ENCODE measurements at regions not wholly inside any gene's neighbourhood (a gene's known extent, or its start where the extent isn't known, plus 50 kb on each side); places are given as distances from the start of the nearest gene placed in this dataset.

GRCh38 chr6:40805336-40805735, 218.2 kb upstream of the LRFN2 start:
- no peak overlapping the region for H3K9ac ChIP-seq (ENCODE audit: low read length)
- no peaks in the 10 kb centered on the region for H3K79me2 ChIP-seq (ENCODE audit: insufficient read depth, low read length)
- no peak overlapping the region for H3K4me3 ChIP-seq (ENCODE audit: insufficient read depth, low read length, poor library complexity, severe bottlenecking)
- no peak for TF ChIP-seq EZH2phosphoT487 (conservative IDR thresholded peaks at IDR 0.05; ENCODE audit: low read length)
- TF ChIP-seq, protein P1, sequence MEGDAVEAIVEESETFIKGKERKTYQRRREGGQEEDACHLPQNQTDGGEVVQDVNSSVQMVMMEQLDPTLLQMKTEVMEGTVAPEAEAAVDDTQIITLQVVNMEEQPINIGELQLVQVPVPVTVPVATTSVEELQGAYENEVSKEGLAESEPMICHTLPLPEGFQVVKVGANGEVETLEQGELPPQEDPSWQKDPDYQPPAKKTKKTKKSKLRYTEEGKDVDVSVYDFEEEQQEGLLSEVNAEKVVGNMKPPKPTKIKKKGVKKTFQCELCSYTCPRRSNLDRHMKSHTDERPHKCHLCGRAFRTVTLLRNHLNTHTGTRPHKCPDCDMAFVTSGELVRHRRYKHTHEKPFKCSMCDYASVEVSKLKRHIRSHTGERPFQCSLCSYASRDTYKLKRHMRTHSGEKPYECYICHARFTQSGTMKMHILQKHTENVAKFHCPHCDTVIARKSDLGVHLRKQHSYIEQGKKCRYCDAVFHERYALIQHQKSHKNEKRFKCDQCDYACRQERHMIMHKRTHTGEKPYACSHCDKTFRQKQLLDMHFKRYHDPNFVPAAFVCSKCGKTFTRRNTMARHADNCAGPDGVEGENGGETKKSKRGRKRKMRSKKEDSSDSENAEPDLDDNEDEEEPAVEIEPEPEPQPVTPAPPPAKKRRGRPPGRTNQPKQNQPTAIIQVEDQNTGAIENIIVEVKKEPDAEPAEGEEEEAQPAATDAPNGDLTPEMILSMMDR (IDR thresholded peaks at IDR 0.05; ENCODE audit: insufficient read depth, low read length, poor library complexity, severe bottlenecking) = no peak
- H3K9me2 ChIP-seq (replicated peaks; ENCODE audit: insufficient read depth, low read length) = no peaks in the 10 kb centered on the region
- H3K4me2 ChIP-seq (ENCODE audit: low read depth, low read length, poor library complexity, severe bottlenecking) = no peak overlapping the region
- H3F3A ChIP-seq (ENCODE audit: insufficient read depth) = no peaks in the 10 kb centered on the region
- no peaks in the 10 kb centered on the region for H4K20me1 ChIP-seq (ENCODE audit: low read depth, low read length)
- H3K36me3 ChIP-seq (ENCODE audit: low read length) = no peaks in the 10 kb centered on the region
- H3K9me3 ChIP-seq (ENCODE audit: insufficient read depth, low read length) = no peaks in the 10 kb centered on the region
- no peaks in the 10 kb centered on the region for H3K27me3 ChIP-seq (ENCODE audit: low read length)
- H3K27ac ChIP-seq (ENCODE audit: low read depth, low read length) = no peak overlapping the region
- H2AFZ ChIP-seq (ENCODE audit: low read depth, low read length, severe bottlenecking) = no peak overlapping the region

DNA sequence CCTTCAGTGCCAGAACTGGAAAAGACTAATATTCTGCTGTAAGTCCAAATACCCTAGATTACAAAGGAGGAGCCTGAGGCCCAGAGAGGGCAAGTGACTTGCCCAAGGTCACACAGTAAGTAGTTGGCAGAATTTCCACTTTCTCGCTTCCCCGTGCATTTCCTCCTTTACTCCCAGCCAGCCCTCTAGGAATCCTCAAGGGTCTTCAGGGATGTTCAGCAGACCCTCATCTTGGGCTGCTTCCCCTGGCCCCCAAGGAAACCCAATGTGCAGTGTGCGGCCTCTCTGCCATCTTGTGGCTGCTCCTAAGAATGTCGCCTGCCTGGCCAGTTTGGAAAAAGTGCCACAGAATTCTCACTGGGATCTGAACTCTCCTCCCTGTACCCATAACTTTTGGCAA, 217.7 kb upstream of the LRFN2 start:
- H3K9me3 ChIP-seq (ENCODE audit: insufficient read depth, low read length) = no peaks in the 10 kb centered on the region
- H3K9me2 ChIP-seq (replicated peaks; ENCODE audit: insufficient read depth, low read length) = no peaks in the 10 kb centered on the region
- TF ChIP-seq EZH2phosphoT487 (conservative IDR thresholded peaks at IDR 0.05; ENCODE audit: low read length) = no peak
- TF ChIP-seq, protein P1 (IDR thresholded peaks at IDR 0.05; ENCODE audit: insufficient read depth, low read length, poor library complexity, severe bottlenecking) = no peak
- no peak overlapping the region for H2AFZ ChIP-seq (ENCODE audit: low read depth, low read length, severe bottlenecking)
- H3K4me2 ChIP-seq (ENCODE audit: low read depth, low read length, poor library complexity, severe bottlenecking) = no peak overlapping the region
- no peak overlapping the region for H3K27ac ChIP-seq (ENCODE audit: low read depth, low read length)
- no peaks in the 10 kb centered on the region for H3F3A ChIP-seq (ENCODE audit: insufficient read depth)
- H3K36me3 ChIP-seq (ENCODE audit: low read length) = no peaks in the 10 kb centered on the region
- no peaks in the 10 kb centered on the region for H4K20me1 ChIP-seq (ENCODE audit: low read depth, low read length)
- H3K9ac ChIP-seq (ENCODE audit: low read length) = no peak overlapping the region
- no peaks in the 10 kb centered on the region for H3K79me2 ChIP-seq (ENCODE audit: insufficient read depth, low read length)
- H3K4me3 ChIP-seq (ENCODE audit: insufficient read depth, low read length, poor library complexity, severe bottlenecking) = no peak overlapping the region
- H3K27me3 ChIP-seq (ENCODE audit: low read length) = no peaks in the 10 kb centered on the region

DNA sequence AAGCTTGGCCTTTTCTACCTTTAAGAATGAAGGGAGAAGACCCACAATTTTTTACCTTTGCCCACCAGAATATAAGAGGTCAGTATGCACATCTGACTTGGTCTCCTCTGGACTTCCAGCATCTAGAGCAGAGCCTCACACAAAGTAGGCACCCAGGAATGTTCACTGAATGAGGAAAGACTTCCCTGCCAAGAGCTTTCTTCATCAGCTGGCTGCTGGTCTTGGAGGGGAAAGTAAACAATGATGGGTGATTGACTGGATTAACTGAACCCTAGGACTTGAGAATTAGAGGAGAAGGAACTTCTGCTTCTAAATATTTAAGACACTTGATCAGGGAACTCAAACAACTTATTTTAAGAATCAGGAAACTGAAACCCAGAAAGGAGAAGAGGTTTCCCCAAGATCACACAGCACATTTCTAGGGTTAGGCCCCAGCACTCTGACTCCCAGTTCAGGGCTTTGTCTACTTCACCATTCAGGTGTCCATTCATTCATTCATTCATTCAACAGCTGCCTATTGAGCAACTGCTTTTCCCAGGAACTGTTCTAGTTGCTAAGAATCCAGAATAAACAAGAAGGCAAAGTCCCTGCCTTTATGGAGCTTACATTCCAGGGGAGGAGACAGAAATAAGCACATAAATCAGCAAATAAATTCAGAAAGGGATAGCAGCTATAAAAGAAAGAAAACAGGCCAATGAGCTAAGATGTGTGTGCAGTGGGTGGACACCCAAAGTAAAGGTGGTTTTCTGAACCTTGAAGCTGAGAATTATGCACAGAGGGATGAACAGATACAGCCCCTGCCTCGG, 216.9 kb upstream of the LRFN2 start:
- H3K4me2 ChIP-seq (ENCODE audit: low read depth, low read length, poor library complexity, severe bottlenecking) = no peak overlapping the region
- no peaks in the 10 kb centered on the region for H3K9me2 ChIP-seq (replicated peaks; ENCODE audit: insufficient read depth, low read length)
- no peak overlapping the region for H3K27ac ChIP-seq (ENCODE audit: low read depth, low read length)
- H3K9ac ChIP-seq (ENCODE audit: low read length) = no peak overlapping the region
- no peak overlapping the region for H3K4me3 ChIP-seq (ENCODE audit: insufficient read depth, low read length, poor library complexity, severe bottlenecking)
- no peaks in the 10 kb centered on the region for H3K36me3 ChIP-seq (ENCODE audit: low read length)
- no peaks in the 10 kb centered on the region for H3K9me3 ChIP-seq (ENCODE audit: insufficient read depth, low read length)
- no peaks in the 10 kb centered on the region for H3F3A ChIP-seq (ENCODE audit: insufficient read depth)
- TF ChIP-seq EZH2phosphoT487 (conservative IDR thresholded peaks at IDR 0.05; ENCODE audit: low read length) = no peak
- TF ChIP-seq, protein P1 (IDR thresholded peaks at IDR 0.05; ENCODE audit: insufficient read depth, low read length, poor library complexity, severe bottlenecking) = no peak
- H3K27me3 ChIP-seq (ENCODE audit: low read length) = no peaks in the 10 kb centered on the region
- H2AFZ ChIP-seq (ENCODE audit: low read depth, low read length, severe bottlenecking) = no peak overlapping the region
- H4K20me1 ChIP-seq (ENCODE audit: low read depth, low read length) = no peaks in the 10 kb centered on the region
- no peaks in the 10 kb centered on the region for H3K79me2 ChIP-seq (ENCODE audit: insufficient read depth, low read length)
